ENCODE measurements at regions not wholly inside any gene's neighbourhood (a gene's known extent, or its start where the extent isn't known, plus 50 kb on each side); places are given as distances from the start of the nearest gene placed in this dataset.

- no peak for DNase-seq
- Histone ChIP-seq H3K9me3 (no peaks in the 10 kb centered on the region), H3K4me3 (no peak overlapping the region), H3K36me3 (no peaks in the 10 kb centered on the region), H3K27me3 (replicated peaks in 1 of 7) (no peaks in the 10 kb centered on the region), H3K4me1 (no peaks in the 10 kb centered on the region), H3K27ac (no peak overlapping the region)
- intact Hi-C loops (cut with DNase I; ENCODE audit: low total_unique reads): no loop called here
- WGBS, 5 donors: 61 to 73% (median 71%) methylated on average over 4 of the region's 4 CpGs
- TF ChIP-seq POLR2A (IDR thresholded peaks at IDR 0.05): no peak
- no peak for TF ChIP-seq POLR2AphosphoS5 (IDR thresholded peaks at IDR 0.05)
- TF ChIP-seq CTCF (IDR thresholded peaks at IDR 0.05 in 8 of 11, conservative IDR thresholded peaks at IDR 0.05 in 3 of 11): no peak
Observed at GRCh38 chr3:117622171-117622841, 912.7 kb downstream of the TUSC7 start.

GRCh38 chr3:117624424-117624823 is 914.8 kb downstream of the TUSC7 start:
- Histone ChIP-seq H3K4me1 (no peaks in the 10 kb centered on the region), H3K4me3 (no peak overlapping the region), H3K36me3 (no peaks in the 10 kb centered on the region), H3K9me3 (no peaks in the 10 kb centered on the region), H3K27ac (no peak overlapping the region), H3K27me3 (replicated peaks in 1 of 7) (no peaks in the 10 kb centered on the region)
- no peak for TF ChIP-seq CTCF (IDR thresholded peaks at IDR 0.05 in 8 of 11, conservative IDR thresholded peaks at IDR 0.05 in 3 of 11)
- TF ChIP-seq POLR2AphosphoS5 (IDR thresholded peaks at IDR 0.05): no peak
- TF ChIP-seq POLR2A (IDR thresholded peaks at IDR 0.05): no peak
- intact Hi-C loops (cut with DNase I; ENCODE audit: low total_unique reads): no loop called here
- no peak for DNase-seq
- WGBS, 5 donors: 77 to 88% (median 81%) methylated on average over 3 of the region's 3 CpGs

- Histone ChIP-seq H3K4me3 (no peak overlapping the region), H3K9me3 (no peaks in the 10 kb centered on the region), H3K4me1 (no peaks in the 10 kb centered on the region), H3K27ac (no peak overlapping the region), H3K27me3 (replicated peaks in 1 of 7) (no peaks in the 10 kb centered on the region), H3K36me3 (no peaks in the 10 kb centered on the region)
- TF ChIP-seq CTCF (IDR thresholded peaks at IDR 0.05 in 8 of 11, conservative IDR thresholded peaks at IDR 0.05 in 3 of 11): no peak
- TF ChIP-seq POLR2A (IDR thresholded peaks at IDR 0.05): no peak
- TF ChIP-seq POLR2AphosphoS5 (IDR thresholded peaks at IDR 0.05): no peak
- DNase-seq: no peak
- intact Hi-C loops (cut with DNase I; ENCODE audit: low total_unique reads): no loop called here
Observed at GRCh38 chr3:117625174-117625573, 915.6 kb downstream of the TUSC7 start.

- intact Hi-C loops (cut with DNase I; ENCODE audit: low total_unique reads): no loop called here
- Histone ChIP-seq H3K27ac (no peak overlapping the region), H3K36me3 (no peaks in the 10 kb centered on the region), H3K9me3 (no peaks in the 10 kb centered on the region), H3K4me1 (no peaks in the 10 kb centered on the region), H3K27me3 (replicated peaks in 1 of 7) (no peaks in the 10 kb centered on the region), H3K4me3 (no peak overlapping the region)
- DNase-seq: no peak
- TF ChIP-seq POLR2A (IDR thresholded peaks at IDR 0.05): no peak
- no peak for TF ChIP-seq POLR2AphosphoS5 (IDR thresholded peaks at IDR 0.05)
- TF ChIP-seq CTCF (IDR thresholded peaks at IDR 0.05 in 8 of 11, conservative IDR thresholded peaks at IDR 0.05 in 3 of 11): no peak
- 53 to 71% (median 61%) methylated on average over 2 of the region's 2 CpGs for WGBS, 5 donors
Observed at GRCh38 chr3:117626577-117626976, 917.0 kb downstream of the TUSC7 start.

Data from spleen (tissue), 11 donors.